NCI-H146 treated with DMSO at 0.1 percent for 48 hours (cell line): ENCODE measurements at regions not wholly inside any gene's neighbourhood (a gene's known extent, or its start where the extent isn't known, plus 50 kb on each side); places are given as distances from the start of the nearest gene placed in this dataset.
"Not testable (repeated sequence)": the region's sequence is repeated elsewhere in the genome, so short reads cannot be mapped to it uniquely, and the experiment has no call there.

Source experiments
- DNase-seq: peaks from one replicate; lab custom pipeline; 2025; ENCODE audit not compliant: unreplicated experiment; lab: John Stamatoyannopoulos, UW

GRCh38 chr4:1561286-1561990, 122.7 kb downstream of the FAM53A start:
- no peak for DNase-seq

GRCh38 chr4:1559896-1560650, 124.0 kb downstream of the FAM53A start:
- DNase-seq = no peak

- DNase-seq = no peak
These were observed 125.9 kb downstream of the FAM53A start for GRCh38 chr4:1558205-1558604.

- no peak for DNase-seq
These were observed 126.9 kb downstream of the FAM53A start for GRCh38 chr4:1557221-1557597.

- DNase-seq = no peak
These were observed 127.4 kb downstream of the FAM53A start for GRCh38 chr4:1556541-1557220.

GRCh38 chr4:1554876-1555265, 129.2 kb downstream of the FAM53A start:
- DNase-seq = peak; percentile 29

- DNase-seq = no peak
These were observed 129.8 kb downstream of the FAM53A start for GRCh38 chr4:1554246-1554875.

- no peak for DNase-seq
These were observed 130.7 kb downstream of the FAM53A start for GRCh38 chr4:1553365-1553764.

- DNase-seq = no peak
These were observed 131.7 kb downstream of the FAM53A start for GRCh38 chr4:1552451-1552850.

- no peak for DNase-seq
These were observed 132.9 kb downstream of the FAM53A start for GRCh38 chr4:1551211-1551610.

- DNase-seq = no peak
These were observed 133.7 kb downstream of the FAM53A start for GRCh38 chr4:1550122-1551070.

GRCh38 chr4:1549638-1550035, 134.5 kb downstream of the FAM53A start:
- DNase-seq = no peak

GRCh38 chr4:1548827-1549637, 135.1 kb downstream of the FAM53A start:
- not testable (repeated sequence) for DNase-seq

GRCh38 chr4:1547856-1548826, 136.0 kb downstream of the FAM53A start:
- no peak for DNase-seq

GRCh38 chr4:1547131-1547855, 136.8 kb downstream of the FAM53A start:
- DNase-seq = no peak

- DNase-seq = no peak
These were observed 138.6 kb upstream of the NKX1-1 start for GRCh38 chr4:1544861-1545281.

GRCh38 chr4:1544435-1544834, 138.2 kb upstream of the NKX1-1 start:
- not testable (repeated sequence) for DNase-seq

GRCh38 chr4:1543976-1544375, 137.7 kb upstream of the NKX1-1 start:
- DNase-seq = no peak
